Tibial nerve (tissue), 4 donors: ENCODE measurements at regions not wholly inside any gene's neighbourhood (a gene's known extent, or its start where the extent isn't known, plus 50 kb on each side); places are given as distances from the start of the nearest gene placed in this dataset.

Experiments
- EP300 ChIP-seq, 2 donors: sonication (generic); formaldehyde crosslinking; IDR thresholded peaks; one replicate each; pipeline ENCODE4 v1.6.1; 2017; ENCODE audit warnings: antibody characterized with exemption in 2 of 2, mild to moderate bottlenecking in 1 of 2
- POLR2A ChIP-seq, 2 donors: fragments of 450-650 bp; IDR thresholded peaks; one replicate each; pipeline ENCODE4 v1.6.1; 2017; ENCODE audit warnings: antibody characterized with exemption in 2 of 2, mild to moderate bottlenecking in 2 of 2, moderate library complexity in 2 of 2
- TF ChIP-seq, protein P1 (sequence below), 5 experiments: fragments of 200-600 bp in 3 of 5; fragments of 450-650 bp in 2 of 5; sonication (generic) in 3 of 5; IDR thresholded peaks; one replicate each; pipeline ENCODE4 v1.5.1; 2016 to 2019; ENCODE audit warnings: antibody characterized with exemption in 5 of 5, mild to moderate bottlenecking in 3 of 5, moderate library complexity in 2 of 5

- TF ChIP-seq, protein P1, sequence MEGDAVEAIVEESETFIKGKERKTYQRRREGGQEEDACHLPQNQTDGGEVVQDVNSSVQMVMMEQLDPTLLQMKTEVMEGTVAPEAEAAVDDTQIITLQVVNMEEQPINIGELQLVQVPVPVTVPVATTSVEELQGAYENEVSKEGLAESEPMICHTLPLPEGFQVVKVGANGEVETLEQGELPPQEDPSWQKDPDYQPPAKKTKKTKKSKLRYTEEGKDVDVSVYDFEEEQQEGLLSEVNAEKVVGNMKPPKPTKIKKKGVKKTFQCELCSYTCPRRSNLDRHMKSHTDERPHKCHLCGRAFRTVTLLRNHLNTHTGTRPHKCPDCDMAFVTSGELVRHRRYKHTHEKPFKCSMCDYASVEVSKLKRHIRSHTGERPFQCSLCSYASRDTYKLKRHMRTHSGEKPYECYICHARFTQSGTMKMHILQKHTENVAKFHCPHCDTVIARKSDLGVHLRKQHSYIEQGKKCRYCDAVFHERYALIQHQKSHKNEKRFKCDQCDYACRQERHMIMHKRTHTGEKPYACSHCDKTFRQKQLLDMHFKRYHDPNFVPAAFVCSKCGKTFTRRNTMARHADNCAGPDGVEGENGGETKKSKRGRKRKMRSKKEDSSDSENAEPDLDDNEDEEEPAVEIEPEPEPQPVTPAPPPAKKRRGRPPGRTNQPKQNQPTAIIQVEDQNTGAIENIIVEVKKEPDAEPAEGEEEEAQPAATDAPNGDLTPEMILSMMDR (IDR thresholded peaks at IDR 0.05), result no peak
- no peak for TF ChIP-seq POLR2A (IDR thresholded peaks at IDR 0.05)
- no peak for TF ChIP-seq EP300 (IDR thresholded peaks at IDR 0.05)
Measured at GRCh38 chr5:103648086-103648485, 85.5 kb upstream of the NUDT12 start.
